ENCODE measurements at regions not wholly inside any gene's neighbourhood (a gene's known extent, or its start where the extent isn't known, plus 50 kb on each side); places are given as distances from the start of the nearest gene placed in this dataset.

DNA sequence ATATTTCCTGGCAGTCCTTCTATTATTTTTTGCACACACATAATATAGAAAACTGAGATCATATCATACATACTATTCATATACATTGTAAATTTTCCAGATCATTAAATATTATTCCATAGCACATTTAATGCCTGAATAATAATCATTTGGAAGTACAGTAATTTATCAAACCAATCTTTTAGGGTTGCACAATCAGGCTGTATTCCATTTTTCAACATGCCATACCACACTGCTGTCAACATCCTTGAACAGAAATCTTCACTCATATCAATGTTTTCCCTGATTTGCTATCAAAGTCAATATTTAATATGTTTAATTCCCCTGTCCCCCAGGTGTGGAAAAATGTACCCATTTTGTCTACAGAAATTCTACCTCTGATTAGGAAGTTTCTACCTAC lies 122.7 kb upstream of the ADGRF1 start:
- BruUV-seq (replicated peaks), result no TSS peak
- Histone ChIP-seq H3K9me2 (replicated peaks; ENCODE audit: low read length) (no peaks in the 10 kb centered on the region), H3K9me3 (ENCODE audit: low read length) (no peaks in the 10 kb centered on the region), H3K4me2 (ENCODE audit: low read length) (no peak overlapping the region), H3F3A (ENCODE audit: low read length, unreplicated experiment) (peaks cover 10% of the 10 kb centered on the region), H3K36me3 (ENCODE audit: low read depth, low read length) (no peaks in the 10 kb centered on the region; the same call in 1 of the 2 replicates), H3K4me3 (ENCODE audit: low read length) (no peak overlapping the region), H2AFZ (ENCODE audit: low read length) (no peak overlapping the region), H3K4me1 (ENCODE audit: insufficient read depth, low read length) (peaks cover 61% of the 10 kb centered on the region), H3K27me3 (ENCODE audit: low read length) (no peaks in the 10 kb centered on the region), H3K79me2 (ENCODE audit: low read length) (no peaks in the 10 kb centered on the region), H3K9ac (ENCODE audit: low read length) (no peak overlapping the region), H3K27ac (ENCODE audit: low read length) (no peak overlapping the region), H4K20me1 (ENCODE audit: low read length) (no peaks in the 10 kb centered on the region)
- TF ChIP-seq, protein P1, sequence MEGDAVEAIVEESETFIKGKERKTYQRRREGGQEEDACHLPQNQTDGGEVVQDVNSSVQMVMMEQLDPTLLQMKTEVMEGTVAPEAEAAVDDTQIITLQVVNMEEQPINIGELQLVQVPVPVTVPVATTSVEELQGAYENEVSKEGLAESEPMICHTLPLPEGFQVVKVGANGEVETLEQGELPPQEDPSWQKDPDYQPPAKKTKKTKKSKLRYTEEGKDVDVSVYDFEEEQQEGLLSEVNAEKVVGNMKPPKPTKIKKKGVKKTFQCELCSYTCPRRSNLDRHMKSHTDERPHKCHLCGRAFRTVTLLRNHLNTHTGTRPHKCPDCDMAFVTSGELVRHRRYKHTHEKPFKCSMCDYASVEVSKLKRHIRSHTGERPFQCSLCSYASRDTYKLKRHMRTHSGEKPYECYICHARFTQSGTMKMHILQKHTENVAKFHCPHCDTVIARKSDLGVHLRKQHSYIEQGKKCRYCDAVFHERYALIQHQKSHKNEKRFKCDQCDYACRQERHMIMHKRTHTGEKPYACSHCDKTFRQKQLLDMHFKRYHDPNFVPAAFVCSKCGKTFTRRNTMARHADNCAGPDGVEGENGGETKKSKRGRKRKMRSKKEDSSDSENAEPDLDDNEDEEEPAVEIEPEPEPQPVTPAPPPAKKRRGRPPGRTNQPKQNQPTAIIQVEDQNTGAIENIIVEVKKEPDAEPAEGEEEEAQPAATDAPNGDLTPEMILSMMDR (conservative IDR thresholded peaks at IDR 0.05; ENCODE audit: low read depth, low read length), result no peak
- TF ChIP-seq EZH2 (IDR thresholded peaks at IDR 0.05; ENCODE audit: low read length, unreplicated experiment), result no peak
- TF ChIP-seq EZH2phosphoT487 (IDR thresholded peaks at IDR 0.05; ENCODE audit: borderline replicate concordance, low read length), result no peak
- no peak for ATAC-seq
- DNase-seq, result no peak
- intact Hi-C loops (cut with micrococcal nuclease), result loop anchor here (5.0 to 10.0 kb wide), 2 partner anchors 68 to 140 kb away; partner anchors contain the start of gene TNFRSF21
- ChIA-PET POLR2A (ENCODE audit: unreplicated experiment) (no interaction called here), CTCF (no interaction called here)

DNA sequence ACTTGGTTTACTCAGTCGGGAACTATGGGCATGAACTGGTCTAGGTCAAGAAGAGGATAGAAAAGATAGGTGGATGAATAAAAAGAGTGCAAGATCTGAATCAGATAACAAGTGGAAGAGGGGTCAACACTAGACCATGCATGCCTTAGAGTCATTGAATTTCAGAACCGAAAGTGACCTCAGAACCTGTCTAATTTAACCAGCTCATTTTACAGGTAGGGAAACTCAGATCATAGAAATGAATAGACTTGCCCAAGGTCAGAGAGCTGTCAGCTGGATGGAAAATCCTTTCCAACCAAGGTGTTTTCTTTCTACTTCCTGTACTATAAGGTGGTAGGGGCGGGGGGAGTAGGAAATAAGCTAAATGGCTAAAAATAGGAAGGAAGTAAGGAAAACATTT lies 121.4 kb upstream of the ADGRF1 start:
- Histone ChIP-seq H3K4me3 (ENCODE audit: low read length) (no peak overlapping the region), H3K9me3 (ENCODE audit: low read length) (no peaks in the 10 kb centered on the region), H3K4me1 (ENCODE audit: insufficient read depth, low read length) (peaks cover 48% of the 10 kb centered on the region), H3K9me2 (replicated peaks; ENCODE audit: low read length) (no peaks in the 10 kb centered on the region), H3K27me3 (ENCODE audit: low read length) (no peaks in the 10 kb centered on the region), H2AFZ (ENCODE audit: low read length) (no peak overlapping the region), H4K20me1 (ENCODE audit: low read length) (no peaks in the 10 kb centered on the region), H3F3A (ENCODE audit: low read length, unreplicated experiment) (peaks cover 10% of the 10 kb centered on the region), H3K36me3 (ENCODE audit: low read depth, low read length) (no peaks in the 10 kb centered on the region; the same call in 1 of the 2 replicates), H3K79me2 (ENCODE audit: low read length) (no peaks in the 10 kb centered on the region), H3K27ac (ENCODE audit: low read length) (no peak overlapping the region), H3K4me2 (ENCODE audit: low read length) (no peak overlapping the region), H3K9ac (ENCODE audit: low read length) (no peak overlapping the region)
- no peak for TF ChIP-seq EZH2 (IDR thresholded peaks at IDR 0.05; ENCODE audit: low read length, unreplicated experiment)
- TF ChIP-seq, protein P1 (conservative IDR thresholded peaks at IDR 0.05; ENCODE audit: low read depth, low read length), result no peak
- ATAC-seq, result no peak
- DNase-seq, result no peak
- POLR2A ChIA-PET (ENCODE audit: unreplicated experiment), result interaction anchor here (0.5 kb wide), 1 partner anchor 9 kb away, joined by 31 read pairs; no protein-coding TSS in a partner anchor
- no TSS peak for BruUV-seq (replicated peaks)
- intact Hi-C loops (cut with micrococcal nuclease), result loop anchor here (10.0 kb wide), 1 partner anchor 141 kb away; the partner anchor contains the start of gene TNFRSF21
- CTCF ChIA-PET, result no interaction called here

DNA sequence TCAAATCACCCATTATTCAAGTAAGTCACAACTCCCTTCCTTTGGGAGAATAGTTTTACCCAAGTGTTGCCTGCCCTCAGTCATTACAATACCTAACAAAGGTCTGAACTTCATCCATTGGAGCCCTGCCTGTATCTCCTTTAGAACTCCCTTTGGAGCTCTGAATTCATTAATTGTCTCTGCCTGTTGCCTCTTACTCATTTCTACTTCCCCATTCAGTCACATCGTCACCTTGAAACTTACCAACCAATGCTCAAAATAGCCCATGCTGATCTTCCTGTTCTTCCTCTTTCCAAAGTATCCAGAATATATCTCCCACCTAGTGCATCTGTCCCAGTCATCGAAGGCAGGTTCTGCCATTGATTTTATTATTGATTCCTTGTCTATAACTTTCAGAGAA lies 120.7 kb upstream of the ADGRF1 start:
- no peak for ATAC-seq
- intact Hi-C loops (cut with micrococcal nuclease), result loop anchor here (10.0 kb wide), 1 partner anchor 142 kb away; the partner anchor contains the start of gene TNFRSF21
- CTCF ChIA-PET, result no interaction called here

More for the DNA sequence above, 120.7 kb upstream of the ADGRF1 start:
- H3K9me3 ChIP-seq (ENCODE audit: low read length), result no peaks in the 10 kb centered on the region
- H3F3A ChIP-seq (ENCODE audit: low read length, unreplicated experiment), result peaks cover 10% of the 10 kb centered on the region
- TF ChIP-seq, protein P1 (conservative IDR thresholded peaks at IDR 0.05; ENCODE audit: low read depth, low read length), result no peak
- TF ChIP-seq EZH2 (IDR thresholded peaks at IDR 0.05; ENCODE audit: low read length, unreplicated experiment) (no peak), EZH2phosphoT487 (IDR thresholded peaks at IDR 0.05; ENCODE audit: borderline replicate concordance, low read length) (no peak)
- no peak overlapping the region for H3K27ac ChIP-seq (ENCODE audit: low read length)
- H3K4me3 ChIP-seq (ENCODE audit: low read length), result no peak overlapping the region
- H3K4me1 ChIP-seq (ENCODE audit: insufficient read depth, low read length), result peaks cover 43% of the 10 kb centered on the region
- H3K36me3 ChIP-seq (ENCODE audit: low read depth, low read length), result no peaks in the 10 kb centered on the region; the same call in 1 of the 2 replicates
- no peaks in the 10 kb centered on the region for H3K9me2 ChIP-seq (replicated peaks; ENCODE audit: low read length)
- H2AFZ ChIP-seq (ENCODE audit: low read length), result no peak overlapping the region
- no peak for DNase-seq
- POLR2A ChIA-PET (ENCODE audit: unreplicated experiment), result no interaction called here
- H3K9ac ChIP-seq (ENCODE audit: low read length), result no peak overlapping the region
- H4K20me1 ChIP-seq (ENCODE audit: low read length), result no peaks in the 10 kb centered on the region
- no TSS peak for BruUV-seq (replicated peaks)
- H3K79me2 ChIP-seq (ENCODE audit: low read length), result no peaks in the 10 kb centered on the region
- H3K27me3 ChIP-seq (ENCODE audit: low read length), result no peaks in the 10 kb centered on the region
- H3K4me2 ChIP-seq (ENCODE audit: low read length), result no peak overlapping the region
